Stimulated activated CD4-positive, alpha-beta T cell treated with anti-CD3 and anti-CD28 coated beads, Interleukin-4, amount 100 ng/mL, for 4 hours (primary cell): ENCODE measurements at regions not wholly inside any gene's neighbourhood (a gene's known extent, or its start where the extent isn't known, plus 50 kb on each side); places are given as distances from the start of the nearest gene placed in this dataset.

Experiments
- DNase-seq, 2 experiments: peaks; one replicate each; pipeline ENCODE4 v3.0.0-alpha.2; 2020

DNA sequence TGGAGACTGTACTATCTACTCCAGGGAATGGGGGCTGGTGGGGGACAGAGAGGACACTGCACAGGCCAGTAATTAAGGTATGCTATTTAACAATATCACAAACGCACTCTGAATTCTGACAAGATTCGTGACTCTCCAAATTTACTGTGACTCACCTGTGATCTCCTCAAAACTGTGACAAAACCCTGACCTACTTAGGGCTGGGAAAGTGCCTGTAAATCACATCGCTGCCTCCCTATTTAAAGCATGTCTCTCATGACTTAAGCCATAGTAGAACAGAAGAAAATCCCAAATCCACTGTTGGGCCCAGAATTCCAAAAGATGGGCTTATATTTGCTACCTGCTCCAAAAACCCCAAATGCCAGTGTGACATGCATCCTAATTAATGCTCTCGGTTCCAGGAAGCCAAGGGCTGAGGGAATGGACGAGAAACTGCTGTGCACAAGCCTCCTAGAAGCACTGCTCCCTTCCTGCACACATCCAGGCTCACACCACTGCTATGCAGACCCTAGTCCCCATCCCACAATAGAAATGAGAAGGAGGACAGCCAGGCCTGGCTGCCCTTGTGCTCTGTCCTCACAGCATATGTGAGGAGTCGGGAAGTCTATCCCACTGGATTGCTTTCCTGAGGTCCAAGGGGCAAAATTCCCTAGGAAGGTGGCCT lies 187.7 kb upstream of the CHRNA7 start:
- DNase-seq = no peak

- no peak for DNase-seq
Measured at GRCh38 chr15:31843426-31844055, 186.8 kb upstream of the CHRNA7 start.

- no peak for DNase-seq
Measured at GRCh38 chr15:31845791-31846190, 184.5 kb upstream of the CHRNA7 start.

DNA sequence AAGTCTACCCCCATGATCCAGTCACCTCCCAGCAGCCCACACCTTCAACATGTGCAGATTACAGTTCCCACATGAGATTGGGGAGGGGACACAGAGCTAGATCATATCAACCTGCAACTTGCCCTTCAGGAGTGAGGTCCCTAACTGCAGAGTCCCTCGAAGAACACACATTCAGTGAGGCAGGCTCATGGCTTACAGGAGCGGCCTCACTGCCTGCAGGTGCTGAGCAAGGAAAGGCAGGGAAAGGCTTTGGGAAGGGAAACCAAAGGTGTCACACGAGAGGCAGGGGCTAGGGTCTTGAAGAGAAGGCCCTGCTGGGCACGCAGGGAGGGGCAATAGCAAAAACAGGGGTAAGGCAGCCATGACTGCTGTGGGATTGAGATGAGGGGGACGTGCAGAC lies 182.4 kb upstream of the CHRNA7 start:
- DNase-seq = no peak

DNA sequence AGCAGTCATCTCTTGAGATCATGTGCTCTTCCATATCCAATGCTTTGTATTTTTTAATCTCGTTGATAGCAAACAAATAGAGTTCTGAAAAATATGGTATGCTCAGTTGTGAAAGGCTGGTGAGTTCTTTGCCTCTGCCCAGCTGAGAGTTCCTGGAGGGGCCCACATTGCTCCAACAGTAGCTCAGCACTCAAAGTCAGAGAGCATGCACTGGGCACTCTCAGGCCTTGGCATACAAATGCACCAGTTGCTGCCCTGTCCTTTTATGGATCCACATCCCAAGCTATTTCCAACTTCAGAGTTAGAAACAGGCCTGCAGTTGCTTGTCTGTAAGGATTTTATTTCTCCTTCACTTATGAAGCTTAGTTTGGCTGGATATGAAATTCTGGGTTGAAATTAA lies 181.7 kb upstream of the CHRNA7 start:
- DNase-seq = no peak

DNA sequence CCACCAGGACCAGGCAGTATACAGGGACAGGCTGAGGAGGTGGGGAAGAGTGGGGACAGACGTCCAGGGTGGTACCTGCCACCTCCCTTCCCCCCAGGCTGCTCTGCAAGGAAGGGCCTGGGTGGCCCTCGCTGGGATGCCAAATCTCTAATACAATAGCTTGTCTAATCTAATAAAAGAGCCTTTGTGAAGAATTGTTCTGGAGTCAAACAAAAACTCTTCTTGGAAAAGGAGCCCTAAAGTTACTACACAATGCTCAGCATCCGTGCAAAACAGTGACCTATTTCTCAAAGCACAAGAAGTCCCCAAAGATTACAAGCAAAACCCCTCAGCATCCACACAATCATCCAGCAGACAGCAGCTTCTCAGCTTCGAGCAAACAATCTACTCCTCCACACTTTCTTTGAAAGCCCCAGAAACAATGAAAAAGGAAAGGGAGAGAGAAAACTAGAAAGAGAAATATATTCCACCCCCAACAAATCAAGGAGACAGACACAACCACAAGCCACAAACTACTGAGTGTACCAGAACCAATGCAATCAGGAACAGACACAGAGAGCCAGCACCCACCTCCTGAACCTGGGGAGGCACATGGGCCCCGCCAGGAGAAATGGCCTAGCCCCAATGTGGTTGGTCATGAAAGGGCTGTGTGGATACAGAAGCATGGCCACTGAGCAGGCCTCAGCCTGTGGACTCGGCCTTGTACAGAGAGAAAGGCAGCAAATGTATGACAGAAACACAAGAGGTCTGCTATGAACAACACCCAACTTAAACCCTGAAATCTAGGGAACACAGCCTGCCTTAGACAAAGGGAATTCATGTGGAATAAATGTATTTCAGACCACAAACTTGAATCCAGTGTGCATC lies 177.1 kb upstream of the CHRNA7 start:
- DNase-seq = no peak

GRCh38 chr15:31856581-31856980 lies 173.7 kb upstream of the CHRNA7 start:
- DNase-seq = no peak

DNA sequence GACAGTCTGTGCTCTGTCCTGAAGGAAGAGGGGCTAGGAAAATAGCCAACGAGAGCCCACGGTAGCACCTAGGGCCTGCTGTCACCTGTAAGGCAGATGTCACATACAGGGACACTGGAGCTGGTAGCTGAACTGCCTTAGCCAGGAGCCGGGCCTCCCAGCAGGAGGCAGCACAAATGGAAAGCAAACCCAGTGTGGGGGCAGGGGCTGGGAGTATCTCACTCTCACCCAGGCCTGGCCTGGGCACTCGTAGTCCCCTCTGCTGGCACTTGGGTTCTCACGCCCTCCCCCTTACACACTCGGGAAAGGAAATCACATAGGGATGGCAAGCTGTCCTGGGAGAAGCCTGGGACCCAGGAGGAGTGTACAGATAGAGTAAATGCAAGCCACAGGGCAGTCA lies 173.1 kb upstream of the CHRNA7 start:
- no peak for DNase-seq

- DNase-seq = no peak
Measured at GRCh38 chr15:31858026-31858425, 172.3 kb upstream of the CHRNA7 start.

DNA sequence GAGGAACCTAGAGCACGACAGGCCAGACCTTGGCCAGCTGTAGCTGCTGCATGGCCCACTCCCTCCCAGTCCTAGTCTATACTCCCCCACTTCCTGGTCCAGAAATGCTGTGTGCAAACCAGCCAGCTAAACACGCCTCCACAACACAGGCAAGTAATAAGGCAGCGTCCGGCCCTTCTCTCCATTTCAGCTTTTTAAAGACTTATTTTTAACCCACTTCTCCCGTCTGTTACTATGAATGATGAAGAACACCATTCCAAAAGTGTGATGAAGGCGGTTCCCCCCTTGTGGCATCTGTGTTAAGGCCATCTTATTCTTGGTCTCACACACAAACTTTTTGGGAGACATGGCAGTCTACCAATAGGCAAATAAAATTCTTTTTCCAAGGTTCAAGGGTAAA lies 164.1 kb upstream of the CHRNA7 start:
- no peak for DNase-seq

- peak; percentile 40 to 60 for DNase-seq
Measured at GRCh38 chr15:31867536-31868442, 162.5 kb upstream of the CHRNA7 start.

GRCh38 chr15:31869686-31870307 lies 160.5 kb upstream of the CHRNA7 start:
- DNase-seq = no peak

- DNase-seq = peak; percentile 84 to 87
Measured at GRCh38 chr15:31870328-31871165, 159.8 kb upstream of the CHRNA7 start, which contains the start of gene OTUD7A. TSS of gene OTUD7A (minus strand) at chr15:31870673.

DNA sequence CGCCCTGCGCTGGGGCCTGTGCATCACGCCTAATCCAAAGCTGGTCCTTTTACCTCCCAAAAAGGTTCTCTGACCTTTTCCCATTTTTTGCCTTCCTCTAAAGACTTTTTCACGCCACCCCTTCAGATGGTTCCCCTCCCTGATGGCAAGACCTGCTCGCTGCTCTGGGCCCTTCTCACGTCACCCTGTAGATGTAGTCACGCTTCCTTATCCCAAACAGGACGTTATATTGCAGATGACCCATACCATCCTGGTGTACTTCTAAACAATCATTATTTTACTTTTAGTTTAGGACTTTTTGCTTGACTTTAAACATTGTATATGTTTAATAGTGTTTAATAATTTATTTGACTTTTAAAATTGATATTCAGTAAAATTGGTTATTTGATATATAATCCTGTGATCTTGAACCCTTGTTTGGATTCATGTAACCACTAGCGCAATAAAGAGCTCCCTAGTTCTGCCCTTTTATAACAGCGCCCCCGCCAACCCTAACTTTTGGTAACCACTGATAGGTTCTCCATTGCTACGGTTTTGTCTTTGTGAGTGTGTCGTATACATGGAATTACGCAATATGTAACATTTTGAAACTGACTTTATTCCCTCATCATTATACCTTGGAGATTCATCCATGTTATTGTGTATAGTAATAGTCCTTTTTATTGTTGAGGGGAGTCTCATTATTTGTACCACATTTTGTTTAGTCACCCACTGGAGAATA lies 159.0 kb upstream of the CHRNA7 start:
- DNase-seq = no peak

GRCh38 chr15:31871887-31872281 lies 158.4 kb upstream of the CHRNA7 start:
- no peak for DNase-seq

DNA sequence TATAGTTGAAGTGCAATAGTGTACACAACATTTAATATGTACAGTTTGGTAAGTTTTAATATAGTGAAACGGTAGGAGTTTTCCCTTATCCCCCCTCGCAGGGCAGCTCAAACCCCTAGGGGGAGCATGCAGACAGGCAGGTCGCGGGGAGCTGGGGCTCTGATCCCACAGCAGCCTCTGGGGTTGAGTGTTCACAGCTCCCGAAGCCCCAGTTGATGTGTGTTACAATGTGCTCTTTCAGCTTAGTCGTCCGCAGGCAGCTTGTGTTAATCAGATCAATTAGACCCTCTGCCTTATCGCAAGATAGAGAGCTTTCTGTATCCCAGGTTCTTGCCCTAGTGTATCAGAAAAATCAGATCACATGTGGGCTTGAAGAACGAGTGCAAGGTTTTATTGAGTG lies 143.1 kb upstream of the CHRNA7 start:
- no peak for DNase-seq

DNA sequence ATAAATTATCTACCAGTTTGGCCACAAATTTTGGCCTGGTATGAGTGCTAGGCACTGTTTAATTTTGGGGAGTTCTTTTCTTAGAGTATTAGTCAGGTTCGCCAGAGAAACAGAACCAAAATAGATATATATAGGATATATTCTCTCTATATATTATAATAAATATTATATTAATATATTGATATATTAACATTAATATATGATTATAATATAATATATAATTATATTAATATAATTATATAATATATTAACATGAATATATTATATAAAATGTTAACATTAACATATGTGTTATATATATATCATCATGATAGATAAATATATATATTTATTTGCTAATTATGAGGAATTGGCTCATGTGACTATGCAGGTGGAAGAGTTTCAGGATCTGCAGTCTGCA lies 137.8 kb upstream of the CHRNA7 start:
- no peak for DNase-seq

GRCh38 chr15:31893780-31894179 lies 136.5 kb upstream of the CHRNA7 start:
- no peak for DNase-seq

DNA sequence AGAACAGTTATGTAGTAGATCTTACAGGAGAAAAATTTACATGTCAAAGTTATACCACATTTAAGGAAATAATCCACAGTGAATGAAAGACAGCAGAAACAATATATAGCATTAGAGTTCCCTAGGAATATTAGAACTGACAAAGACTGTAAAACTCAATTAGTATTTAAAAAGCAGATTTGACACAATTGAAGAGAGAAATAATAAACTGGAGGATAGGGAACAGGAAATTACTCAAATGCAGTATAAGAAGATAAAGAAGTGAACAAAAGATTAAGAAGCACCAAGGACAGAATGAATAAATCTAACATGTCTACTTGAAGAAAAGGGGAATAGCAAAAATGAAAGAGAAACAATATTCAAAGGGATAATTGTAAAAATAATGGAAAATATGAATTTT lies 132.6 kb upstream of the CHRNA7 start:
- DNase-seq = no peak

DNA sequence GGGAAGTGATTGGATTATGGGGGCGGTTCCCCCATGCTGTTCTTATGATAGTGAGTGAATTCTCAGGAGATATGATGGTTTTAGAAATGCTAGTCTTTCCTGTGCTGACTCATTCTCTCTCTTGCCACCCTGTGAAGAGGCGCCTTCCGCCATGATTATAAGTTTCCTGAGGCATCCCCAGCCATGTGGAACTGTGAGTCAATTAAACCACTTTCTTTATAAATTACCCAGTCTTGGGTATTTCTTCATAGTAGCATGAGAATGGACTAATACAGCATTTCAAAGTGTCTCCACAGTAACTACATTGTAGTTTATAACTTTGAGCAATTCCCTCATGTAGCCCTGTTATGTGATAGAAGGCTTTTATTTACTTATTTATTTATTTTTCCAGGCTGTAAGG lies 128.8 kb upstream of the CHRNA7 start:
- DNase-seq = no peak

GRCh38 chr15:31905054-31905453 lies 125.3 kb upstream of the CHRNA7 start:
- no peak for DNase-seq
